Spleen (tissue), 11 donors: ENCODE measurements at regions not wholly inside any gene's neighbourhood (a gene's known extent, or its start where the extent isn't known, plus 50 kb on each side); places are given as distances from the start of the nearest gene placed in this dataset.

Experiments
- DNase-seq: peaks from one replicate; pipeline ENCODE4 v3.0.0-alpha.2; 2020
- H3K27ac ChIP-seq, 8 donors: fragments of 200-600 bp; sonication (generic) in 7 of 8; 1 replicate in 4 of 8; 2 replicates in 4 of 8; pipeline versions ENCODE4 v1.5.0 to v1.8.0; 2016 to 2021; ENCODE audit warnings: inconsistent platforms in 4 of 8, mild to moderate bottlenecking in 4 of 8, moderate library complexity in 1 of 8
- H3K27me3 ChIP-seq, 7 donors: fragments of 200-600 bp; sonication (generic) in 6 of 7; replicated peaks in 1 of 7; 1 replicate in 4 of 7; 2 replicates in 3 of 7; pipeline versions ENCODE4 v1.5.0 to v1.8.0; 2016 to 2021; ENCODE audit warnings: inconsistent platforms in 3 of 7, mild to moderate bottlenecking in 1 of 7
- H3K36me3 ChIP-seq, 6 donors: fragments of 200-600 bp; sonication (generic) in 5 of 6; 1 replicate in 4 of 6; 2 replicates in 2 of 6; pipeline versions ENCODE4 v1.5.0 to v1.8.0; 2016 to 2021; ENCODE audit warnings: inconsistent platforms in 2 of 6
- H3K4me1 ChIP-seq, 6 donors: fragments of 200-600 bp; sonication (generic) in 5 of 6; 1 replicate in 3 of 6; 2 replicates in 3 of 6; pipeline versions ENCODE4 v1.5.0 to v1.8.0; 2016 to 2021; ENCODE audit warnings: inconsistent platforms in 3 of 6
- H3K4me3 ChIP-seq, 8 donors: fragments of 200-600 bp; sonication (generic) in 7 of 8; 1 replicate in 4 of 8; 2 replicates in 4 of 8; pipeline versions ENCODE4 v1.5.0 to v1.8.0; 2016 to 2021; ENCODE audit warnings: inconsistent platforms in 4 of 8, mild to moderate bottlenecking in 4 of 8, moderate library complexity in 2 of 8
- H3K9me3 ChIP-seq, 8 donors: fragments of 200-600 bp; sonication (generic) in 7 of 8; 1 replicate in 4 of 8; 2 replicates in 4 of 8; pipeline versions ENCODE4 v1.5.0 to v1.8.0; 2016 to 2021; ENCODE audit warnings: inconsistent platforms in 4 of 8
- POLR2A ChIP-seq, 3 donors: fragments of 450-650 bp; IDR thresholded peaks; one replicate each; pipeline ENCODE4 v1.5.1; 2017; ENCODE audit warnings: antibody characterized with exemption in 3 of 3, mild to moderate bottlenecking in 1 of 3
- POLR2AphosphoS5 ChIP-seq, 3 donors: sonication (generic); formaldehyde crosslinking; IDR thresholded peaks; one replicate each; pipeline ENCODE4 v1.5.1; 2017; ENCODE audit warnings: antibody characterized with exemption in 3 of 3
- WGBS, 5 donors: extraction: QIAGEN DNeasy Blood & Tissue Kit in 3 of 5; methylation state at CpG; one replicate each; pipeline versions ENCODE4 v1.1.5 to v1.1.7; 2013 to 2018; 5-methylcytosine and 5-hydroxymethylcytosine counted together
- intact Hi-C: fragments of 100-400 bp; cut with DNase I; formaldehyde crosslinking; loops from one replicate; pipeline ENCODE4 v1.15.0; 2023; ENCODE audit warnings: low total_unique reads
- TF ChIP-seq, protein P1 (sequence below), 11 experiments: fragments of 200-600 bp in 7 of 11; fragments of 450-650 bp in 4 of 11; sonication (generic) in 4 of 11; IDR thresholded peaks in 8 of 11; conservative IDR thresholded peaks in 3 of 11; 1 replicate in 7 of 11; 2 replicates in 4 of 11; pipeline versions ENCODE4 v1.4.0 to v1.8.0; 2016 to 2021; ENCODE audit warnings: antibody characterized with exemption in 11 of 11, inconsistent platforms in 4 of 11, mild to moderate bottlenecking in 1 of 11
- donor health status: healthy with polysubstance abuse.
- donor health status: DM: no; HTN: no; CAD: no; lungs with moderate emphysema.
- donor health status: DM: no; HTN: no; CAD: no.
- donor health status: Bipolar disorder and iron deficiency.
- donor health status: healthy.
- donor health status: DM: no; HTN: no; CAD: no.
- donor health status: DM: yes; HTN: yes; CAD: no.

DNA sequence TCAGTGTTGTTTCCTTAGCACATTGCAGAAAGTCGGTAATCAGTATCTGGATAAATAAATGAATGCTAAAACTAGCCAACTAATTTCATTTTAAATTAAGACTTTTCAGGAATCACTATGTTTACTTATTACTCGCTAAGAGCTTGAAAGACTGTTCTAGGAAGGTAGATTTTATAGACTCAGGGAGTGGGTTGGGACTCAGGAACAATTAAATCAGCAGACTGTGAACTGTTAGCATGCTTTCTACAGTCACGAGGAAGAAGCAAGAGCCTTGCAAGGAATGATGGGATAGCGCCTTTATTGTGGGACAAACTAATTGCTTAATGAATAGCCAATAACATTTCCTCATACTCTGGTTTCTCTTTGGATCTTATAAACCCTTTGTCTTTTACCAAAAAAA, 183.2 kb upstream of the AADAT start:
- Histone ChIP-seq H3K4me1 (no peaks in the 10 kb centered on the region), H3K27ac (no peak overlapping the region), H3K4me3 (no peak overlapping the region), H3K9me3 (peaks cover 0 to 5% (median 0%) of the 10 kb centered on the region in 8 donors), H3K36me3 (no peaks in the 10 kb centered on the region), H3K27me3 (no peaks in the 10 kb centered on the region)
- intact Hi-C loops, result no loop called here
- WGBS, 5 donors, result 57 to 78% (median 64%) methylated on average over 4 of the region's 4 CpGs
- TF ChIP-seq POLR2AphosphoS5 (IDR thresholded peaks at IDR 0.05) (no peak), POLR2A (IDR thresholded peaks at IDR 0.05) (no peak)
- TF ChIP-seq, protein P1, sequence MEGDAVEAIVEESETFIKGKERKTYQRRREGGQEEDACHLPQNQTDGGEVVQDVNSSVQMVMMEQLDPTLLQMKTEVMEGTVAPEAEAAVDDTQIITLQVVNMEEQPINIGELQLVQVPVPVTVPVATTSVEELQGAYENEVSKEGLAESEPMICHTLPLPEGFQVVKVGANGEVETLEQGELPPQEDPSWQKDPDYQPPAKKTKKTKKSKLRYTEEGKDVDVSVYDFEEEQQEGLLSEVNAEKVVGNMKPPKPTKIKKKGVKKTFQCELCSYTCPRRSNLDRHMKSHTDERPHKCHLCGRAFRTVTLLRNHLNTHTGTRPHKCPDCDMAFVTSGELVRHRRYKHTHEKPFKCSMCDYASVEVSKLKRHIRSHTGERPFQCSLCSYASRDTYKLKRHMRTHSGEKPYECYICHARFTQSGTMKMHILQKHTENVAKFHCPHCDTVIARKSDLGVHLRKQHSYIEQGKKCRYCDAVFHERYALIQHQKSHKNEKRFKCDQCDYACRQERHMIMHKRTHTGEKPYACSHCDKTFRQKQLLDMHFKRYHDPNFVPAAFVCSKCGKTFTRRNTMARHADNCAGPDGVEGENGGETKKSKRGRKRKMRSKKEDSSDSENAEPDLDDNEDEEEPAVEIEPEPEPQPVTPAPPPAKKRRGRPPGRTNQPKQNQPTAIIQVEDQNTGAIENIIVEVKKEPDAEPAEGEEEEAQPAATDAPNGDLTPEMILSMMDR (IDR thresholded peaks at IDR 0.05 in 8 of 11, conservative IDR thresholded peaks at IDR 0.05 in 3 of 11), result no peak
- DNase-seq, result no peak

DNA sequence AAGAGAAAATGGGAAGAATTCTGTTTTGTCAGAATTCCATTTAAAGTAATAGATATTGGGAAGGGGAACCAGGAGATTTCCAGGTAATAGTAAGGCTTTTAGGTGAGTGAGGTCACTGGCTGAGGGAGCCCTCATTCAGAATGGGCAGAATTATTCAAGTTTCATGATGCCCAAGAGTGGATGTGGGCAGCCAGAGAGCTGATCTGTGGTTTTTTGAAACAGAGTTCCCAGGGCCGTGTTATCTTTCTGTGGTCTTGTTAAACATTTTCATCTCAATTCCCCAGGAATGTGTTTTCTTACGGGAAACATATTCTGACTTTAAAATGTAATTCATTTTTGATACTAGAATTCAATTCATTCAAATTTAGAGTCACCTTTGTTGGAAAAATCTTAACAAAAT, 182.0 kb upstream of the AADAT start:
- Histone ChIP-seq H3K27me3 (no peaks in the 10 kb centered on the region), H3K9me3 (peaks cover 0 to 5% (median 0%) of the 10 kb centered on the region in 8 donors), H3K4me1 (no peaks in the 10 kb centered on the region), H3K4me3 (no peak overlapping the region), H3K27ac (no peak overlapping the region), H3K36me3 (no peaks in the 10 kb centered on the region)
- WGBS, 5 donors, result 52 to 78% (median 74%) methylated on average over 2 of the region's 2 CpGs
- DNase-seq, result no peak
- no peak for TF ChIP-seq POLR2AphosphoS5 (IDR thresholded peaks at IDR 0.05)
- intact Hi-C loops, result no loop called here

DNA sequence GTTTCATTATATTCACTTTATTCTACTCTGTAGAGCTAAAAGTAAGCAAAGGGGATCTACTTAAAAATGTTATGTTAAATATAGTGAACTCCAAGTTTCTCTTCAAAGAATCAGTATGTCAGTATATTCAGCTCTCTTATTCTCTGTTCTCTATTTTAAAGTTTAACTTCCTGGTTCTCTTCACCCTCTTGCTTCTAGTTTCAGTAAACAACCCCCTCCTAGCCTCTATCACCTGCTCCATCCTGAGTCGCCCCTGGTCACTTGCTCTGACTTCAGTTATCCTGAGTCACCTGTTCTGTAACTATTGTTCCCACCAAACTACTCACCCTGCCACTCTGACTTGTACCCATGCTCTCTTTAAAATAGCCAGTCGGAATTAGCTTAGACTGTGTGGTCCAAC, 180.9 kb upstream of the AADAT start:
- TF ChIP-seq POLR2A (IDR thresholded peaks at IDR 0.05), result no peak
- TF ChIP-seq POLR2AphosphoS5 (IDR thresholded peaks at IDR 0.05), result no peak
- TF ChIP-seq, protein P1 (IDR thresholded peaks at IDR 0.05 in 8 of 11, conservative IDR thresholded peaks at IDR 0.05 in 3 of 11), result no peak
- WGBS, 5 donors, result 66 to 76% (median 75%) methylated on average over 2 of the region's 2 CpGs
- Histone ChIP-seq H3K27me3 (no peaks in the 10 kb centered on the region), H3K4me1 (no peaks in the 10 kb centered on the region), H3K27ac (no peak overlapping the region), H3K36me3 (no peaks in the 10 kb centered on the region), H3K4me3 (no peak overlapping the region), H3K9me3 (peaks cover 0 to 5% (median 0%) of the 10 kb centered on the region in 8 donors)
- DNase-seq, result no peak
- intact Hi-C loops, result no loop called here

DNA sequence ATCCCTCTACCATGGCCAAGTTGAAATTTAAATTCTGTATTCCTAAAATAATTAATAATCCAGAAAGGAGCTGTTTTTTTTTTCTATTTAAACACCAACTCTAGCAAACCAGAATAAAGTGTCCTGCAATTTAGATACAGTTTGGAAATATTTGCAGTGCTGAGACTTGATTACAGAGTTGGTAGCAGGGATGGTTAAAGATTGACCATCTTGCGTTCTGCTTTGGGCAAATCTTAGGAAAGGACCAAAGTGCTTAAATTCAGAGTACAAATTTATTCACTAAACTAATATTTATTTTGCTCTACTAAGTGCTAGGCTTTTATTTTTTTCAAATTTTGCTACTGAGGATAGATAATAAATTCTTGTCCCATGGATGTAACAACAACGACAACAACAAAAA, 180.2 kb upstream of the AADAT start:
- Histone ChIP-seq H3K9me3 (peaks cover 0 to 5% (median 0%) of the 10 kb centered on the region in 8 donors), H3K27me3 (no peaks in the 10 kb centered on the region), H3K4me1 (no peaks in the 10 kb centered on the region), H3K27ac (no peak overlapping the region), H3K4me3 (no peak overlapping the region), H3K36me3 (no peaks in the 10 kb centered on the region)
- no peak for TF ChIP-seq POLR2A (IDR thresholded peaks at IDR 0.05)
- TF ChIP-seq, protein P1 (IDR thresholded peaks at IDR 0.05 in 8 of 11, conservative IDR thresholded peaks at IDR 0.05 in 3 of 11), result no peak
- TF ChIP-seq POLR2AphosphoS5 (IDR thresholded peaks at IDR 0.05), result no peak
- WGBS, 5 donors, result 87 to 94% (median 92%) methylated on average over 2 of the region's 2 CpGs
- intact Hi-C loops, result no loop called here
- no peak for DNase-seq

DNA sequence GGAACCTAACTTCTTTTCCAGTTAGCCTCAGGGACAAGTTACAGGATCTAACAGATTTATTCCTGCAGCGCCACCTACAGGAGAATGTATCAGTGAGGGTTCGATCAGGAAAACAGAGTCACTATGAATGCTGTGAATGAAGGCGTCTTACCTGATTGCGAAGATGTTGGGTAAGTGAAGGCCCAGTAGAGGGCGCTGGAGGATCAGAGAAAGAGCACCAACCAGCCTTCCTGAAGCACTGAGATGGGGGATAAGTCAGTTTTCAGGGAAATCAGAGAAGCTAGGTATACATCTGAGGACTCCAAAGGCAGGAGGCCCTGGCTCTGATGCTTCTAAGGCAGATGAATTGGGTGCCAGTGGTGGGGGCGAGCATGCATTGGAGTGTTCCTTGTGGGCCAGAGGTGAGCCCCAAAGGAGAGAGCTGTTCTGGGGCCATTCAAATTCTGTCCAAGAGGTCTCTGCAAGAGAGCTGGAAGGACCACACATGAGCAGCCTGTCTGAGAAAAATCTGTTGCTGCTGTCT, 169.9 kb upstream of the AADAT start:
- no peaks in the 10 kb centered on the region for H3K36me3 ChIP-seq
- no peaks in the 10 kb centered on the region for H3K27me3 ChIP-seq
- H3K9me3 ChIP-seq, result no peaks in the 10 kb centered on the region
- no peak for TF ChIP-seq POLR2AphosphoS5 (IDR thresholded peaks at IDR 0.05)
- TF ChIP-seq, protein P1 (IDR thresholded peaks at IDR 0.05 in 8 of 11, conservative IDR thresholded peaks at IDR 0.05 in 3 of 11), result peak in 8 of 11 experiments; percentile 24 to 61 (median 48)
- TF ChIP-seq POLR2A (IDR thresholded peaks at IDR 0.05), result no peak
- WGBS, 5 donors, result 14 to 18% (median 18%) methylated on average over 6 of the region's 6 CpGs
- no peak overlapping the region for H3K4me3 ChIP-seq
- H3K4me1 ChIP-seq, result no peaks in the 10 kb centered on the region
- intact Hi-C loops, result no loop called here
- no peak overlapping the region for H3K27ac ChIP-seq
- no peak for DNase-seq
